Nephron progenitor cell (in vitro differentiated cells): ENCODE measurements at regions not wholly inside any gene's neighbourhood (a gene's known extent, or its start where the extent isn't known, plus 50 kb on each side); places are given as distances from the start of the nearest gene placed in this dataset.

ENCODE experiments used
- DNase-seq: peaks from one replicate; pipeline ENCODE4 v3.0.0; 2021
- H3K27ac Mint-ChIP-seq: 2 replicates; pipeline ENCODE4 v1.8.0; 2021; ENCODE audit warnings: mild to moderate bottlenecking, moderate library complexity, mixed read lengths
- H3K27me3 Mint-ChIP-seq: 2 replicates; pipeline ENCODE4 v1.8.0; 2021; ENCODE audit warnings: mild to moderate bottlenecking, low read depth, mixed read lengths; ENCODE audit not compliant: poor library complexity
- H3K36me3 Mint-ChIP-seq: 2 replicates; pipeline ENCODE4 v1.8.0; 2021; ENCODE audit warnings: low read depth, mixed read lengths
- H3K4me1 Mint-ChIP-seq: 2 replicates; pipeline ENCODE4 v1.8.0; 2021; ENCODE audit warnings: mixed read lengths
- H3K4me3 Mint-ChIP-seq: 2 replicates; pipeline ENCODE4 v1.8.0; 2021; ENCODE audit warnings: mild to moderate bottlenecking, moderate library complexity, mixed read lengths
- H3K9me3 Mint-ChIP-seq: 2 replicates; pipeline ENCODE4 v1.8.0; 2021; ENCODE audit warnings: mild to moderate bottlenecking, moderate library complexity, mixed read lengths
- TF ChIP-seq, protein P1 (sequence below): fragments of 200-600 bp; sonication (generic); IDR thresholded peaks from 2 replicates; pipeline ENCODE4 v1.5.0; 2021; ENCODE audit warnings: antibody characterized with exemption

DNA sequence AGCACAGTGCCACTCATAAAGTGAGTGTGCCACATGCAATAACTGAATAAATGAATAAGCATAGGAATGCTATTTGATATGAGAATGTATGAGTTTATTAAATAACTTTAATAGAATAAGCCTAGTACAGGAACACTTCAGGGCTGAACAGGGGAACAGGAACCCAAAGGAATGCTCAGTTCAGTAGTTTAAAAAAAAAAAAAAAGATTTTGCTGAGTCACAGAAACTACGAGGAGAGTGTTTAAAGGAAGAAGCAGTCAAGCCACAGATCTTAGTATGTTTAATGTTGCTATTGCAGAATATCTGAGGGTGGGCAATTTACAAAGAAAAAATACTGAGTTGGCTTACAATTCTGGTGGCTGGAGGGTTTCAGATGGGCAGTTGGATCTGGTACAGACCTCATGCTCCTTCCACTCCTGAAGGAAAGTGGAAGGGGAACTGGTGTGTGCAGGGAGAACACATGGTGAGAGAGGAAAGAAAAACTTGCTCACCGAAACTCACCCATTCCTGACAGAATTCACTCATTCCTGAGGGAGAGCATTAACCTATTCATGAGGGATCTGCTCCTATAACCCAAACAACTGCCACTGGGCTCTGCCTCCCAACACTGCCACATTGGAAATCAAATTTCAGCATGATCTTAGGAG lies 880.3 kb upstream of the MGAT4C start:
- DNase-seq = no peak
- Mint-ChIP-seq H3K36me3 (no peaks in the 10 kb centered on the region), H3K4me1 (no peaks in the 10 kb centered on the region), H3K4me3 (no peak overlapping the region), H3K27me3 (no peaks in the 10 kb centered on the region), H3K9me3 (no peaks in the 10 kb centered on the region), H3K27ac (no peak overlapping the region)
- TF ChIP-seq, protein P1, sequence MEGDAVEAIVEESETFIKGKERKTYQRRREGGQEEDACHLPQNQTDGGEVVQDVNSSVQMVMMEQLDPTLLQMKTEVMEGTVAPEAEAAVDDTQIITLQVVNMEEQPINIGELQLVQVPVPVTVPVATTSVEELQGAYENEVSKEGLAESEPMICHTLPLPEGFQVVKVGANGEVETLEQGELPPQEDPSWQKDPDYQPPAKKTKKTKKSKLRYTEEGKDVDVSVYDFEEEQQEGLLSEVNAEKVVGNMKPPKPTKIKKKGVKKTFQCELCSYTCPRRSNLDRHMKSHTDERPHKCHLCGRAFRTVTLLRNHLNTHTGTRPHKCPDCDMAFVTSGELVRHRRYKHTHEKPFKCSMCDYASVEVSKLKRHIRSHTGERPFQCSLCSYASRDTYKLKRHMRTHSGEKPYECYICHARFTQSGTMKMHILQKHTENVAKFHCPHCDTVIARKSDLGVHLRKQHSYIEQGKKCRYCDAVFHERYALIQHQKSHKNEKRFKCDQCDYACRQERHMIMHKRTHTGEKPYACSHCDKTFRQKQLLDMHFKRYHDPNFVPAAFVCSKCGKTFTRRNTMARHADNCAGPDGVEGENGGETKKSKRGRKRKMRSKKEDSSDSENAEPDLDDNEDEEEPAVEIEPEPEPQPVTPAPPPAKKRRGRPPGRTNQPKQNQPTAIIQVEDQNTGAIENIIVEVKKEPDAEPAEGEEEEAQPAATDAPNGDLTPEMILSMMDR = no peak

DNA sequence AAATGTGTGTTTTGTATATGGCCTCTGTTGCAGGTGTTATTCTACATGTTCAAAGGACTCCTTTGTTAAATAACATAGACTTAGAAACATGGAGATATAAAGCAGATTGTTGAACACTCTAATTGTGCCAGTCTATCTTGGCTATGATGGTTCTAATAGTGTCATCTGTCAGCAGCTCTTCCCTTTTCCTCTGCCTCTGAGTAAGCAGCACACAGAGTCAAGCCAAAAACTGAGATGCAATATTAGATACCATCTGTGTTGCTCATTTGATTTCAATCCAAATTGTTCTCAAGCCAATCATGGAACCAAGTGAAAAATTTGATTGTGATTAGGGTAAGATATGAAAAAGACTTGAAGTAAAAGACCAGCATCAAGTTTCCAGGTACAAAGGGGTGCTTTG lies 871.1 kb upstream of the MGAT4C start:
- H3K4me3 Mint-ChIP-seq = no peak overlapping the region
- TF ChIP-seq, protein P1 = no peak
- H3K4me1 Mint-ChIP-seq = no peaks in the 10 kb centered on the region
- DNase-seq = no peak
- H3K36me3 Mint-ChIP-seq = no peaks in the 10 kb centered on the region
- H3K27me3 Mint-ChIP-seq = no peaks in the 10 kb centered on the region
- H3K9me3 Mint-ChIP-seq = no peaks in the 10 kb centered on the region
- no peak overlapping the region for H3K27ac Mint-ChIP-seq

DNA sequence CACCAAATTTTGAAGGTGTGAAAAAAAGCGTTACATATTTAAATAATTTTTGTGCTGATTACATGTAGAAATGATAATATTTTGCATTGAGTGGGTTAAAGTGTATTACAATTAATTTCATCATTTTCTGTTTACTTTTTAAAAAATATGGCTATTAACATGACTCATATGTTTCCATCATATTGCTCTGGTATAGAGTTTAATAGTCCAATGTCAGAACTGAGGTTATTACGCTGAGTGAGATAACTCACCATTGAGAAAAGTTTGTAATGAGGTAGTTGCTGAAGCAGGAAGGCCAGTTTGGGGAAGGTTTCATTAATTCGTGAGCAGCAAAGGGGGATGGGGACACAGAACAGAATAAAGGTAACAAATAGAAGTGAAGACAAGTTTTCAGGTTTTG lies 865.7 kb upstream of the MGAT4C start:
- H3K27ac Mint-ChIP-seq = no peak overlapping the region
- no peak overlapping the region for H3K4me3 Mint-ChIP-seq
- H3K27me3 Mint-ChIP-seq = no peaks in the 10 kb centered on the region
- H3K36me3 Mint-ChIP-seq = no peaks in the 10 kb centered on the region
- no peaks in the 10 kb centered on the region for H3K9me3 Mint-ChIP-seq
- peaks cover 9% of the 10 kb centered on the region for H3K4me1 Mint-ChIP-seq
- TF ChIP-seq, protein P1 = no peak
- no peak for DNase-seq

DNA sequence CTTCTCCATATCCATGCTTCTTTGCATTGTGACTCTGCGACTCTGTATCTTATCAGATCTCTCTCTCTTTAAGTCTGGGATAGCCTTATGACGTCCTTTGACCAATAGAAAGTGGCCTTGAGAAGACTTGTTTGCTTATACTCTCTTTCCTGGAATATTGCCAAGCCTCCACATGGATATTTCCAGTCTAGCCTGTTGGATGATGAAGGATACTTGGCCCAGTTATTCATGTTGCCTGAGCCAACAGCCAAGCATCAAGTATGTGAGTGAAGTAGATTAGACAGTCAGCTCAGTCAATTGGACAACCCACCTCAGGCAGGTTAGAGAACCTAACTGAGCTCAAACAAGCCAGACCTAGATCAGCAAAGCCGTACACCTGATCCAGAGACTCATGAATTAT lies 864.2 kb upstream of the MGAT4C start:
- Mint-ChIP-seq H3K9me3 (no peaks in the 10 kb centered on the region), H3K4me1 (peaks cover 12% of the 10 kb centered on the region), H3K27ac (no peak overlapping the region), H3K4me3 (no peak overlapping the region), H3K27me3 (no peaks in the 10 kb centered on the region), H3K36me3 (no peaks in the 10 kb centered on the region)
- no peak for DNase-seq
- TF ChIP-seq, protein P1 = no peak

DNA sequence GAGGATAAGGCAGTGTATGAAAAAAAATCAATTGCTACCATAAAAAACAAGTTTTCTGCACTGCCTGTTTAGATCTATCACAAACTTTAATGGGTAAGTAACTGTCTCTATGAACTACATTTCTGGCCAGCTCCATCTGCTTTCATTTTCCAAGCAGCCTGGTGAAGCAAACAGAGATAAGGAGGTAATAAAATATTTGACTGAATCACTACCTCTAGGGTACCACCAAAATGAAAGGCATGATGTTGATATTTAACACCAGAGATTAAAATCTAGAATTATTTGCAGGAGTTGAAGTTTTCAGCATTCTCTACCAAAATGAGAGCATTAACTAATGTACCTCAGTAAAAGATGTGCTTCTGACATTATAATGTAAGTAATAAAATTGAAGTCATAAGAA lies 863.5 kb upstream of the MGAT4C start:
- no peak for DNase-seq
- Mint-ChIP-seq H3K4me3 (no peak overlapping the region), H3K27ac (no peak overlapping the region), H3K36me3 (no peaks in the 10 kb centered on the region), H3K9me3 (no peaks in the 10 kb centered on the region), H3K4me1 (peaks cover 12% of the 10 kb centered on the region), H3K27me3 (no peaks in the 10 kb centered on the region)
- TF ChIP-seq, protein P1 = no peak

DNA sequence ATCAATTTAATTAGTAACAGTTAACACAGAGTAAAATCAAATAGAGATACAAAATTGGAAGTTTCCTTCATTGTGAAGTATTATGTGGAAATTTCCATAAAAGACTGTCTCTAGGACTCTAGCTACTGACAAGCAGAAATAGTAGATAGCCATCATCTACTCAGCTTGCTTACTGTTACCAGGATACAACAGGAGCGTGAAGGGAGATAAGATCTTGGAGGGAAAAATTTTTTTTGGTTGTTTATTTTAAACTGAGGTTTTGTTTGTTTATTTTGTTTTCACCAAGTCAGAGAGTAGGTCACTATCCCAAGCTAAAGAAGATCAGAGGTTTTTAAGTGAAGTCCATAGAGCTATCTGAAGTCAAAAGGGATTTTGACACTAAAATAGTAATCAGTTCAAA lies 861.3 kb upstream of the MGAT4C start:
- Mint-ChIP-seq H3K4me3 (no peak overlapping the region), H3K4me1 (peaks cover 17% of the 10 kb centered on the region), H3K27me3 (no peaks in the 10 kb centered on the region), H3K36me3 (no peaks in the 10 kb centered on the region), H3K9me3 (no peaks in the 10 kb centered on the region), H3K27ac (no peak overlapping the region)
- DNase-seq = no peak
- TF ChIP-seq, protein P1 = no peak
